ENCODE measurements at regions not wholly inside any gene's neighbourhood (a gene's known extent, or its start where the extent isn't known, plus 50 kb on each side); places are given as distances from the start of the nearest gene placed in this dataset.

GRCh38 chr2:43065036-43065435 is 161.4 kb downstream of the ZFP36L2 start:
- TF ChIP-seq CTCF (IDR thresholded peaks at IDR 0.05) (no peak), EP300 (IDR thresholded peaks at IDR 0.05) (no peak), POLR2A (IDR thresholded peaks at IDR 0.05) (no peak)

All from tibial nerve (tissue), 4 donors.